Natural killer cell treated with Interleukin-12 subunit alpha and Interleukin-12 subunit beta and Interleukin-15 and Interleukin-18, amount 100 ng/mL, for 72 hours (primary cell): ENCODE measurements at regions not wholly inside any gene's neighbourhood (a gene's known extent, or its start where the extent isn't known, plus 50 kb on each side); places are given as distances from the start of the nearest gene placed in this dataset.

Experiments
- ATAC-seq, 2 donors: fragments of 150-1000 bp; cut with Tn5 transposase in 1 of 2; sonication (Bioruptor Pico), chemical (Tn5 transposase) in 1 of 2; 2 replicates each; pipeline ENCODE4 v1.10.0; 2021
- DNase-seq: peaks from one replicate; pipeline ENCODE4 v3.0.0; 2022; ENCODE audit warnings: low spot score
- H3K27ac Mint-ChIP-seq, 2 donors: 1 replicate in 1 of 2; 2 replicates in 1 of 2; pipeline ENCODE4 v1.8.0; 2022; ENCODE audit warnings: mixed read lengths in 2 of 2, mild to moderate bottlenecking in 1 of 2, moderate library complexity in 1 of 2
- H3K27me3 Mint-ChIP-seq, 2 donors: 1 replicate in 1 of 2; 2 replicates in 1 of 2; pipeline ENCODE4 v1.8.0; 2022; ENCODE audit warnings: mixed read lengths in 2 of 2
- H3K36me3 Mint-ChIP-seq: one replicate; pipeline ENCODE4 v1.8.0; 2022; ENCODE audit warnings: mixed read lengths
- H3K4me1 Mint-ChIP-seq, 2 donors: 1 replicate in 1 of 2; 2 replicates in 1 of 2; pipeline ENCODE4 v1.8.0; 2022; ENCODE audit warnings: low read depth in 2 of 2, mixed read lengths in 2 of 2, mild to moderate bottlenecking in 1 of 2
- H3K4me3 Mint-ChIP-seq: one replicate; pipeline ENCODE4 v1.8.0; 2022; ENCODE audit warnings: mixed read lengths
- H3K9me3 Mint-ChIP-seq: 2 replicates; pipeline ENCODE4 v1.8.0; 2022; ENCODE audit warnings: mixed read lengths

DNA sequence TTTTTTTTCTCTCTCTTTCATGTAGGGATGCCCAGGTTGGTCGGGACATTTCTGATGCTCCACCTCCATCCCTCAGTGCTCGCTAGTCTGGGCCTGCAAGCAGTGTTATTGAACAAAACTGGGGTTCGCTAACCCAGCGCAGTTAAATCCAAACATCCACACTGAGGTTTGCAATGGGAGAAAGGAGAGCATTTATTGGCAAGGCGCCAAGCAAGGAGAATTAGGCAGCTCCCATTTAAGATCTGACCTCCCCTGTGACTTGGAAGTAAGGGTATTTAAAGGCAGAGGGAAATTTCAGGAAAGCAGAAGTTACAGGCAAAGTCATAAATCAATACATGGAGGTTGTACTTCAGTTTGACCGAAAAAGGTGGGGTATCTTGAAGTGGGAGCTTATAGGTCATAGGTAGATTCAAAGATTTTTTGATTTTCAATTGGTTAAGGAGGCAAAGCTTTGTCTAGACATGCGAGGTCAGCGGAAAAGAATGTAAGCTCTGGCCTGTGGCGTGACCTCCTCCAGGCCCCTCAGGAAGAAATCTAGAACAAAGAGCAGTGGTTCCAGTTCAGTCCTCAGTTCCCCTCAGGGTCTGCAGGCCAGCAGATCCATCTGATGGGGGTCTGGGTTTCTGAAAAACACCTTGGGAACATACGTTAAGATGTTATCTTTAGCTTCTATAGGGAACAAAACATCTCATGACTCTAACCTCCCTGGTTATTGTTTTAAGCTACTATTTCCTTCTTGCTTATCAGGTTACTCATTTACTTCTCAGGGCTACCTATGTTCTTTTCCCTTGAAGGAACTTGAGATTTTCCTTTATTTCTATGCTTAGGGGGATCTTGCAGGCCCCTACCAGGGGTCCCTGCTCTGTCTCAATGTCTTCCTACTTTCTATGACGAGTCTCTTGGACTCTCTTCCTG is 66.0 kb upstream of the KIF16B start:
- no peaks in the 10 kb centered on the region for H3K9me3 Mint-ChIP-seq
- no peak for ATAC-seq
- DNase-seq = no peak
- no peak overlapping the region for H3K4me3 Mint-ChIP-seq
- H3K27me3 Mint-ChIP-seq = peaks cover 9 to 28% of the 10 kb centered on the region in 2 donors
- no peaks in the 10 kb centered on the region for H3K36me3 Mint-ChIP-seq
- H3K27ac Mint-ChIP-seq = no peak overlapping the region
- H3K4me1 Mint-ChIP-seq = no peaks in the 10 kb centered on the region

DNA sequence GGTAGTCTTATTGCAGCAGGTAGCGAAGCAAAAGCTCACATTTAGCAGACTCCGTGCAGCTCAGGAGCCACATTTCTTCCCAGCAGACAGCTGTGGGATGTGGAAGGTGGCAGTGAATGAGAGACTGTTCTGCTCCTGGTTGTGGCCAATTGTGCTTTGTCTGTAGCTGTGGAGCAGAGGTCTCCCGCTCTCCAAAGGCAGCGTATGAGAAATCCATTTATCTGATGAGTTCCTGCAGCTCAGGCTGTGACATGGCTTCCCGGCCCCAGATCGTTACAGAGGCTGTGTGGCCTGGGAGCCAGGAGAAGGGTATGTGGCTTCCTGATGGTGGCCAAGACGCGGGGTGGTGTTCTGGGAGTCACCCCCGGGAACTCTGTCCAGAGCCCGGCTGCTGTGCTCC is 64.5 kb upstream of the KIF16B start:
- Mint-ChIP-seq H3K36me3 (no peaks in the 10 kb centered on the region), H3K27ac (no peak overlapping the region), H3K4me1 (no peaks in the 10 kb centered on the region), H3K9me3 (no peaks in the 10 kb centered on the region), H3K4me3 (no peak overlapping the region), H3K27me3 (peaks cover 9 to 34% of the 10 kb centered on the region in 2 donors)
- DNase-seq (no peak), ATAC-seq (no peak)

DNA sequence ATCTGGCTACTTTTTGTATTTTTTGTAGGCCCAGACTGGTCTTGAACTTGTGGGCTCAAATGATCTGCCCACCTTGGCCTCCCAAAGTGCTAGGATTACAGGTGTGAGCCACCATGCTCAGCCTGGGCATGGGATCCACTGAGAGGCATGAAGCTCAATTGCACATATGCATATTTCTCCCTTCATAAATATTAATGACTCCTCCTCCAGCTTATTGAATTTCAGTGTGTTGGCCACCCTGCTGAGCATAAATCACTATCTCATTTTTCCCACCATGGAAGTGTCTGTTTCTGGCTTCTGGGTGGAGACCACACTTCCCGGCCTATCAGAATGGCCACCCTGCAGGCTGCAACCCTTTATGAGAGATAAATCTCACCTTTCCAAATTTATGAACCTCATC is 53.6 kb upstream of the KIF16B start:
- H3K4me3 Mint-ChIP-seq = no peak overlapping the region
- no peaks in the 10 kb centered on the region for H3K4me1 Mint-ChIP-seq
- peaks cover 4 to 10% of the 10 kb centered on the region in 2 donors for H3K27me3 Mint-ChIP-seq
- peaks cover 2% of the 10 kb centered on the region for H3K9me3 Mint-ChIP-seq
- no peak overlapping the region for H3K27ac Mint-ChIP-seq
- ATAC-seq (no peak), DNase-seq (no peak)
- no peaks in the 10 kb centered on the region for H3K36me3 Mint-ChIP-seq

DNA sequence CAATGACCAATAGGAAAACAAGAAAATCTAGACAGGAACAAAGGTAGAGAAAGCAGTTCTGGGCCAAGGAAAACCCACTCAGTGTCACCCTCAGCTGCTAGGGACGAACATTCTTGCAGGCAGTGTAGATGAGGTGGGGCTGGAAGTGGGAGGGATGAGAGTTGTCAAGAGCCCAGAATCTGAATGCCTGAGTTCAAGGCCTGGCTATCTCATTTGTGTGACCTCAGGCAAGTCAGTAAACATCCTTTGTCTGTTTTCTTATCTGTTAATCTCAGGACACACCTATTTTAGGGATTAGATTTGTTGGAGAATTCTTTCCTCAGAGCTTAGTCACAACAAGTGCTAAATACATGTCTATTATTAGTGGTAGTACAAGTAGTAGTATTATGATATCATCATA is 50.9 kb upstream of the KIF16B start:
- ATAC-seq (no peak), DNase-seq (no peak)
- H3K27ac Mint-ChIP-seq = no peak overlapping the region
- peaks cover 4 to 26% of the 10 kb centered on the region in 2 donors for H3K27me3 Mint-ChIP-seq
- peaks cover 2% of the 10 kb centered on the region for H3K9me3 Mint-ChIP-seq
- no peak overlapping the region for H3K4me3 Mint-ChIP-seq
- no peaks in the 10 kb centered on the region for H3K36me3 Mint-ChIP-seq
- no peaks in the 10 kb centered on the region for H3K4me1 Mint-ChIP-seq
